ENCODE measurements at regions not wholly inside any gene's neighbourhood (a gene's known extent, or its start where the extent isn't known, plus 50 kb on each side); places are given as distances from the start of the nearest gene placed in this dataset.

- DNase-seq (ENCODE audit: low spot score), result no peak
These were observed 262.3 kb upstream of the HES1 start for GRCh38 chr3:193873426-193874201.

DNA sequence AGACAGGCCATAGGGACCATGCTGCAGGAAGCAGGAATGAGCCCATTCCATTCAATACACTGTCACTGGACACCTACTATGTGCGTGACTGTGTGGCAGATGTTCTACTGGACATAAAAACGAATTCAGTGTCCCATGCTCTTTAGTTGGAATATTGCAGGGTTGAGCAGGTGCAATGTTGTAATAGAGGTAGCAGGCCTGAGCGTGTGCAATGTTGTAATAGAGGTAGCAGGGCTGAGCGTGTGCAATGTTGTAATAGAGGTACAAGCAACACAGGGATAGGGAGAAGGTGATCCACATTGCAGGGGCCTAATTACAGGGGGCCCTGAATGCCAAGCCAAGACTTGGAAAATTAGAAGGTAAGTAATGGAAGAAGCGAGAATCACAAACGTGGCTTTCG, 261.4 kb upstream of the HES1 start:
- no peak for DNase-seq (ENCODE audit: low spot score)

GRCh38 chr3:193874997-193875593, 260.9 kb upstream of the HES1 start:
- DNase-seq (ENCODE audit: low spot score), result peak; percentile 56

DNA sequence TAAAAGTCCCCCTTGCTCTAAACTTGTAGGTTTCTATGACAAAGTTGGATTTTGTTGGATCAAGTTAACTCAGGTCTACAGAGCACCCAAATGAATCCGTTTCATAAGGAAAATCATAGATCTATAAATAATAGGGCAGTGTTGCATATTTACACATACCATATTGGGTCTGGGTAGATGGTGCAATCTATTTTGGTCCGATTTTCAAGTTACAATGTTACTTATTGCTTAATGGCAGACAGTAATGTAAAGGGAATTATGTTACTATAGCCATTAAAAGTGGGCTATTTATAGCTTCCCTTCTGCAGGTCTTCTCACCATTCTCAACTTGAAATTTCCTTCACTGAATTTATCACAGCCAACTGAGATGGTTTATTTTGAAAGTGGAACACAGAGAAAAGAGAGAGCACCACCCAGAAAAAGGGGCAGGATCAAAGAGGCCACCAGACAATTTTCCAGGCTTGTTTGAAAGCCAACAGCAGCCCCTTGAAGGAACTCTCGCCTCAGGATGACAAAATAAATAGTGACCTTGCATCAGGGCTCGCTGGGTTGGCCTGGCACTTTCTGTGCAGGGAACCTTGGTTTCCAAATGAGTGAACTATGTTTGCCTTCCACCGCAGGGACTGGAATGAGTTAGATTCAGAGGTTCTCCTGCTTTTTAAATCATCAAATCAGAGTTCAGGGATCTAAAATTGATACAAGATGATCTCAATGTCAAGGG, 260.2 kb upstream of the HES1 start:
- no peak for DNase-seq (ENCODE audit: low spot score)

DNA sequence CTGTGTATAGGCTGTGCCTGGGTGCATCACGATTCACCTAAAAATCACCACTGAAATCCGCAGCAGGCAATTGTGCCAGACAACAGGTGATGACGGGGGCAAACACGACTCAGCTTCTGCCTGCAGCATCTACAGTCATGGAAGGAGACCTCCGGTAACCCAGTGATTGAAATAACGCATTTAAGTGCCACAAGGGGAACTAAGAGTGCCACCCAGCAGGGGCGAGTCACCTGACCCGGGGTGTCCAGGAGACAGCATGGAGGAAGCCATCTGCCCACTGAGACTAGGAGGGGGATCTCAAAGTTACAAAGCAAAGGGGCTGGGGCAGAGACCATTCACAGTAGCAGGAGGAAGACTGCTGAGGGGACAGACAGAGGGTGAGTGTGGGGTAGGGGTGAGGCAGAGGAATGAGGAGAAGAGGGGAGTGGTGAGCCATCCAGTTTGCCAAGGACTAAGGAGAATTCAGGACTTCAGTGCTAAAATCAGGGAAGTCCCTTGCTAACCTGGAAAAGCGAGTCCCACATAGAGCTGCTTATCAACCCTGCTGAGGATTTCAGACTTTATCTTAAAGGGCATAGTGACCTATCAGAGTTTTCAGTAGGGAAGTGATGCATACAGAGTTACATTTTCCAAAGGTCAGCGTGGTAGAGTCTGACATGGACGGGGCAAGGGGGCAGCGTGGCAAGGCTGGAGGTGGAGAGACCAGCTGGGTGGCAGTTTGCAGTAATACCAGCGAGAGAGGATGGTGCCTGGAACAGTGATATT, 256.7 kb upstream of the HES1 start:
- no peak for DNase-seq (ENCODE audit: low spot score)

DNA sequence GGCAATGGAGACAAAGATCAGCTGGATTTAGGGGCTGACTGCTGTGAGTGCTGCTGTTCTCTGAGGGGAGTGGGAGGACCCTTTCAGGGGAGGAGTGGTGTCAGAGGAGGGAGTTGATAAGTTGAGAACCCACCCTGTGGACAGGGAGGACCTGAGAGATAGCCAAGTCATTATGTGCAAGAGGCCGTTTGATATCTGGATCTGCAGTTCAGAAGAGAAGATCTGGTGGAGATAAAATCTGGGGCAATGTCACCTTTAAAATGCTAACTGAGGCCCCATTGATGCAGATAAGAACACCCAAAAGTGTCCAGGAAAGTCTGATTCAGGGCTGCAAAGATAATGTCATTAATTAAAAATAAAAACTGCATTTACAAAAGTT, 256.1 kb upstream of the HES1 start:
- no peak for DNase-seq (ENCODE audit: low spot score)

GRCh38 chr3:193882091-193882490, 253.9 kb upstream of the HES1 start:
- no peak for DNase-seq (ENCODE audit: low spot score)

DNA sequence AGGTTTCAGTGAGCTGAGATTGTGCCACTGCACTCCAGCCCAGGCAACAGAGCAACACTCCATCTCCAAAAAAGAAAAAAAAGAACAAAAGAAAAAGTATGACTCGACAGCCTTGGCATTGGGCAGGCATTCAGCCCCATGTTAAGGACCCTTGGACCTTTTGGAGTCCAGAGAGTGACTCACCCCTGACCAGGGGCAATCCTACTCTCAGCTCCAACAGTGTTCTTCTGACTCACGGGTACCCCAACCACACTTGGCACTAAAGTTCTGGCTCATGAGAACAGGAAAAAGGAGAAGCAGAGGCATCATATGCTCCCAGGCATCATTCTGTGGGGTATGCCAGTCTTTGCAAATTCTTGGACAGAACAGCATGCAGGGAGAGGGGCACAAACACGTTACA, 252.4 kb upstream of the HES1 start:
- DNase-seq (ENCODE audit: low spot score), result no peak

DNA sequence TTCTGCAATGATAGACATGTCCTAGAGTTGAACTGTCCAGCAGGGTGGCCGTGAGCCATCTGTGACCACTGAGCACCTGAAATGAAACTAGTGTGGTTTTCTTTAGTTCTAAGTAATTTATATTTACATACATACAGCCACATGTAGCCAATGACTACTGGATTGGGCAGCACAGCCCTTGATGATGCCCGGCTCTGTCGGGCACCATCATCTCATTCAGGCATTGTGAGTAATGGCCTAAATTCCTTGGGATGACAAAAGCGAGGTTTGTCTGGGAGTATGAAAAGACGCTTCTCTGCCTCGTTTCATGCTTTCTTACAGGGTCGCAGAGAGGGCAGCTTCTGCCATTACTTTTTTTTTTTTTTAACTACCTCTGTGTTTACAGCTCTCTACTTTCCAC, 251.9 kb upstream of the HES1 start:
- DNase-seq (ENCODE audit: low spot score), result no peak

DNA sequence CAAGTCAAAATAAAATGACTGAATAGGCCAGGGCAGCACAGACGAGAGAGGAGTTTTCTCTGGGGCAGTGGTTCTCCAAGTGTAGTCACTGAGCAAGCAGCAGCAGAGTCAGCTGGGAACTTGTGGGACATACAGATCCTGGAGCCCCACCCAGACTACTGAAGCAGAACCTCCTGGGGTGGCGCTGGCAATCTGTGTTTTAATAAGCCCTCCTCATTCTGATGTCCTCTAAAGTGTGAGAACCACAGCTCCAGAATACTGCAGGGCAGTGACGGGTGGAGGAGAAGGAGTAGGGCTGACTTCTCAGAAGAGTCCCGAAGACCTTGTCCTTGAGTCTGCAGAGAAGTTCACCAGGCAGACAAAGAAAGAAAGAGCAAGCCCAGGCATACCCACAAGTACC, 251.3 kb upstream of the HES1 start:
- no peak for DNase-seq (ENCODE audit: low spot score)

- peak; percentile 86 for DNase-seq (ENCODE audit: low spot score)
These were observed 250.1 kb upstream of the HES1 start for GRCh38 chr3:193885832-193886231.

GRCh38 chr3:193890016-193890897, 245.7 kb upstream of the HES1 start:
- DNase-seq (ENCODE audit: low spot score), result no peak

DNA sequence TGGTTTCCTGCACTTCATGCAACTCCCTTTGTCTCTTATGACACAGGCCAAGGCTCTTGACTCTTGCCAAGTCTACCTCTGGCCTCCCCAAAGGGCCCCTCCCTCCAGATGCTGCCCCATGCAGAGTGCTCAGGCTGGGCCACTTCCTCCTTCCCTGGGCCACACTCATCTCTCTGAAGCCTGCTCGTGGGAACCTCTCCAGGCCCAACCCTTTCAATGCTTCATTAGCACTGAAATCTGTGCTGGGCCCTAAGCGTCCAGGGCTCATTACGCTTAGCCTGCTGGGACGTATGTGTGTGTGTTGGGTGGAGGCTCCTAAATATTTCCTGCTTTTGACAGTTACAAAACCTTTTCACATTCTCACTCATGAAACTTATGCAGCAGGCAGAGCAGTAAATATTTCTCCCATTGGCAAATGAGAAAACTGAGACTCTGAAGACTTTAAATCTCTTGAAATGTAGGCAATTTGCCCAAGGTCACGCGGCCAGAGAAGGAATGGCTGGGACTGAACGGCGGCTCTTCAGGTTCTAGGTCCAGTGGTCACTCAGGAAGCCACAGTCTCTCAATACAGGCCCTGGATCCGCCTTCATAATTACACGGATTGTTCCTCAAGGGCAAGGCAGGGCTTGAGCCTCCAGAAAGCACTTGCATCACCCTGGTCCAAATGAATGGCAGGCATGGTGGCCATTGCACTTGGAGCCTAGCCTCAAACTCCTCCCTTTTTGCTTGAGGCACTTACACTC, 241.7 kb upstream of the HES1 start:
- DNase-seq (ENCODE audit: low spot score), result peak; percentile 51

- DNase-seq (ENCODE audit: low spot score), result no peak
These were observed 240.5 kb upstream of the HES1 start for GRCh38 chr3:193895409-193895808.

GRCh38 chr3:193896419-193896818, 239.5 kb upstream of the HES1 start:
- DNase-seq (ENCODE audit: low spot score), result no peak

DNA sequence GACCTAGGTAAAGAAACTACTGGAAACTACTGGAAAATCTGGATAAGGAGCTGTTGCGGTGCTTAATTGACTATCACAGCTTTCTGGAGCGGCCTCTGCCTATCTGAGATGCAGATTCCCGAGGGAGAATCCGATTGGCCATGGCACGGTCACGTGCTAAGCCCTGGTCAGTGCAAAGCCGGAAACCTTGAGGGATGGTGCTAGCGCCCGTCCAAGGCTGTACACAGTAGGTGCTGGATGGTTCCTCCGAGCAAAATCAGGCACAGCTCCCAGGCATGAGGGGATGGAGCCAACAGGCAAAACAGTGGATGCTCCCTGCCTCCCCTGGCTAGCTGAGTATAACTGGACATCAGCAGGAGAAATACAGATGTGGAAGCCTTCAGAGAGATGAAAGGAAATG, 238.7 kb upstream of the HES1 start:
- DNase-seq (ENCODE audit: low spot score), result no peak

GRCh38 chr3:193897731-193898180, 238.2 kb upstream of the HES1 start:
- DNase-seq (ENCODE audit: low spot score), result no peak

- DNase-seq (ENCODE audit: low spot score), result no peak
These were observed 236.9 kb upstream of the HES1 start for GRCh38 chr3:193899001-193899400.

- DNase-seq (ENCODE audit: low spot score), result no peak
These were observed 234.9 kb upstream of the HES1 start for GRCh38 chr3:193901007-193901406.
